DOHH2 (cell line): ENCODE measurements at regions not wholly inside any gene's neighbourhood (a gene's known extent, or its start where the extent isn't known, plus 50 kb on each side); places are given as distances from the start of the nearest gene placed in this dataset.

ENCODE experiments used
- EZH2phosphoT487 ChIP-seq: fragments of 200-600 bp; sonication (generic); IDR thresholded peaks from 2 replicates; pipeline ENCODE4 v1.6.1; 2017; ENCODE audit warnings: borderline replicate concordance, mild to moderate bottlenecking, antibody characterized with exemption, low read length, moderate library complexity, mixed read lengths
- TF ChIP-seq, protein P1 (sequence below): fragments of 200-600 bp; sonication (generic); IDR thresholded peaks from one replicate; pipeline ENCODE4 v1.5.1; 2014; ENCODE audit warnings: antibody characterized with exemption, mild to moderate bottlenecking, low read depth, low read length; ENCODE audit not compliant: poor library complexity, severe bottlenecking

DNA sequence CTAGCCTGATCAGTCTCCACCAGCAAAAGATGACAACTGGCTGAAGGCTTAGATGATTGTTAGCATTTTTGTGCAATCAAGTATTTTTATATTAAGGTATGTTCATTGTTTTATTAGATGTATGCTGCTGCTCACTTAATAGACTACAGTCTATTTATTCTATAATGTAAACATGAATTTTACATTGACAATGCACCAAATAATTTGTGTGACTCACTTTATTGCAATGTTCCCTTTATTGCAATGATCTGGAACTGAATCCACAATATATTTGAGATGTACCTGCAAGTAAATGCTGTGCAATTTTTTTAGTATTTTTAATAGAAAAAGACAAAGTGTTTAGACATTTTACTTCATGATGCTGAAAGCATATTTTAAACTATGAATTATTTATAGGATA lies 896.5 kb downstream of the AMY1C start:
- TF ChIP-seq, protein P1, sequence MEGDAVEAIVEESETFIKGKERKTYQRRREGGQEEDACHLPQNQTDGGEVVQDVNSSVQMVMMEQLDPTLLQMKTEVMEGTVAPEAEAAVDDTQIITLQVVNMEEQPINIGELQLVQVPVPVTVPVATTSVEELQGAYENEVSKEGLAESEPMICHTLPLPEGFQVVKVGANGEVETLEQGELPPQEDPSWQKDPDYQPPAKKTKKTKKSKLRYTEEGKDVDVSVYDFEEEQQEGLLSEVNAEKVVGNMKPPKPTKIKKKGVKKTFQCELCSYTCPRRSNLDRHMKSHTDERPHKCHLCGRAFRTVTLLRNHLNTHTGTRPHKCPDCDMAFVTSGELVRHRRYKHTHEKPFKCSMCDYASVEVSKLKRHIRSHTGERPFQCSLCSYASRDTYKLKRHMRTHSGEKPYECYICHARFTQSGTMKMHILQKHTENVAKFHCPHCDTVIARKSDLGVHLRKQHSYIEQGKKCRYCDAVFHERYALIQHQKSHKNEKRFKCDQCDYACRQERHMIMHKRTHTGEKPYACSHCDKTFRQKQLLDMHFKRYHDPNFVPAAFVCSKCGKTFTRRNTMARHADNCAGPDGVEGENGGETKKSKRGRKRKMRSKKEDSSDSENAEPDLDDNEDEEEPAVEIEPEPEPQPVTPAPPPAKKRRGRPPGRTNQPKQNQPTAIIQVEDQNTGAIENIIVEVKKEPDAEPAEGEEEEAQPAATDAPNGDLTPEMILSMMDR: no peak
- no peak for TF ChIP-seq EZH2phosphoT487
